HUES6 (cell line): ENCODE measurements at regions not wholly inside any gene's neighbourhood (a gene's known extent, or its start where the extent isn't known, plus 50 kb on each side); places are given as distances from the start of the nearest gene placed in this dataset.

Experiments
- H3K27ac ChIP-seq: 2 replicates; pipeline ENCODE4 v1.7.0; 2013; ENCODE audit warnings: low read depth, mild to moderate bottlenecking, low read length, inconsistent platforms
- H3K27me3 ChIP-seq: 2 replicates; pipeline ENCODE4 v1.6.1; 2013; ENCODE audit warnings: low read length; ENCODE audit not compliant: control insufficient read depth, insufficient read depth
- H3K36me3 ChIP-seq: 2 replicates; pipeline ENCODE4 v1.6.1; 2013; ENCODE audit warnings: low read length; ENCODE audit not compliant: control insufficient read depth, insufficient read depth
- H3K4me1 ChIP-seq: 2 replicates; pipeline ENCODE4 v1.6.1; 2013; ENCODE audit warnings: low read length; ENCODE audit not compliant: control insufficient read depth, insufficient read depth
- H3K4me3 ChIP-seq: 2 replicates; pipeline ENCODE4 v1.5.1; 2013; ENCODE audit warnings: low read depth, low read length
- H3K9ac ChIP-seq: one replicate; pipeline ENCODE4 v1.6.1; 2013; ENCODE audit warnings: mild to moderate bottlenecking, low read length
- H3K9me3 ChIP-seq: 2 replicates; pipeline ENCODE4 v1.6.1; 2013; ENCODE audit warnings: low read depth, low read length; ENCODE audit not compliant: control insufficient read depth, insufficient read depth

DNA sequence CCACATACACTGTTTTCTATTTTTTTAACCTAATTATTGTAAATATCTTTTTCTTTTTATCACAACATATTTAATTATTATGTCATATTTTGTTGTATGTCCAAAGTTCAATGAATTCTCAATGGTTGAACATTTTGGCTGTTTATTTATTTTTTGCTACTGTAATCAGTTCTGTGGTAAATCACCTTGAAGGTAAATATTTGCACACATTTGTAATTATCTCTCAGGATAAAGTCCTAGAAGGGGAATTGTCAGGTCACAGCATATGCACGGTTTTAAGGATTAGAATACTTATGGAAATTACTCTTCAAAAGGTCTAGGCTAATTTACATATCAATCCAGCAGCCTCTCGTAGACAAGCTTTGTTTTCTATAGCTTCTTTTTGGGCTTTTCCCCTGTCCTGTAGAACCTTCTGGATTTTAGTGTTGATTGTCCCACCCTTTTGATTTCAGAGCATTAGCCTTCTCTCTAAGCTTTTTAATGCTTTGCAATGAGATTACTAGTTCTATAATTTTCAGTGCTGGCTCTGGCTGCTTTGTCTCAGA lies 362.6 kb downstream of the KCNRG start:
- Histone ChIP-seq H3K4me1 (peaks cover 16% of the 10 kb centered on the region), H3K27ac (no peak overlapping the region), H3K9me3 (peaks cover 20% of the 10 kb centered on the region), H3K9ac (no peak overlapping the region), H3K4me3 (no peak overlapping the region), H3K27me3 (no peaks in the 10 kb centered on the region), H3K36me3 (no peaks in the 10 kb centered on the region)

DNA sequence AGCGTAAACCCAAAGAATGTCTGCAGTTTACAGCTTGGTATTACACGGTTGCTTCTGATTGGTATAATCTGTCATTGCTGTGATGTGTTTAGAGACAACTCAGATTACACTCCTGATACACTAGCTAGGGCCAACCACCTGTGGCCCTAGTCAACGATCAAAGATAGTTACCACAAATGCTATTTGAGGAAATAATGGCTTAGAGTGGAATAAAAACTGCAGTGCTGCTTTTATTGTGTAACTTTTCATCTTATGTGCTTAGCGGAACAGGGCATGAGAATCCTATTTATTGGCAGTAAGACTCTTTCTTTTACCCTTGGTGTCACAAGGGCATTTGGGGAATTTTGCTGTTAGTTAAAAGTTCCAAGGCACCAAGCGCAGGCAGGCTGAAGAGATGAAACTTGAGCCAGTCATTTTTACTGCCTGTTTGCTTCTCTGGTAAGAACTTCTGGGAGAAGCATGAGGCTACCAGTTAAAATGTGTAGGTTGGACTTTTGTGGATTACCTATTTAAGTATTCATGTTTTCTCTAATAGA lies 363.3 kb downstream of the KCNRG start:
- H3K4me3 ChIP-seq: no peak overlapping the region
- H3K9me3 ChIP-seq: peaks cover 20% of the 10 kb centered on the region
- H3K36me3 ChIP-seq: no peaks in the 10 kb centered on the region
- no peak overlapping the region for H3K9ac ChIP-seq
- no peaks in the 10 kb centered on the region for H3K27me3 ChIP-seq
- peaks cover 16% of the 10 kb centered on the region for H3K4me1 ChIP-seq
- no peak overlapping the region for H3K27ac ChIP-seq

DNA sequence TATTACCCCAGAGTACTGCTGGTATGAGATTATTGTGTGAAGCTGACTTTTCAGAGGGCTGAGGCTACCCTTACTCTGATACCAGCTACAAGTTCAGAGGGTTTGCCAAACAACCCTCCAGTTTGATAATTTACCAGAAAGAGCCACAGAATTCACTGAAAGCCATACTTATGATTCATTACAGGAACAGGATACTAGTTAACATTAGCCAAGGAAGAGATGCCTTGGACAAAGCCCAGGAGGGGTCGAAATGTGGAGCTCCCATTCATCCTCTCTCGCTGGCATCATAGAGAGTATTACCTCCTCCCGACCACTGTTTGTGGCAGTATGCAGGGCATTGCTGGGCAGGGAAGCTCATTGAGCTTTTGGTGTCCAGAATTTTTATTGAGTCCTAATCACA lies 364.3 kb downstream of the KCNRG start:
- Histone ChIP-seq H3K27ac (no peak overlapping the region), H3K4me1 (peaks cover 16% of the 10 kb centered on the region), H3K9ac (no peak overlapping the region), H3K36me3 (no peaks in the 10 kb centered on the region), H3K27me3 (no peaks in the 10 kb centered on the region), H3K4me3 (no peak overlapping the region), H3K9me3 (peaks cover 20% of the 10 kb centered on the region)

DNA sequence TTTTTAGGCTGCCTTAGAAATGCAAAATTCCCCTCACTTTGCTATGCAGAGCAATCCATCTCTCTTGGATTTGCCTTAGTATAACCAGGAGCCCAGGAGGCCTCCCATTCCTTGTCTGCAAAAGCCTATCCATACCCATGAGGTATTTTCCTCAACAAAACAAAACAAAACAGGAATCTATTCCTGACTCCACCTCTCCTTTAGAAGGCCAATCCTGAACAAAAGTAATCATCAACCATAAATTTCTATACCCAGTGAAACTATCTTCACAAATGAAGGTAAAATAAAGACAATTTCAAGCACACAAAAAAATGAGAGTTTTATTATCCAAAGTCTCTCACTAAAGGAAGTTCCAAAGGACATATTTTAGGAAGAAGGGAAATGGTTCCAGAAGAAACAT lies 365.7 kb downstream of the KCNRG start:
- Histone ChIP-seq H3K9ac (no peak overlapping the region), H3K4me1 (peaks cover 16% of the 10 kb centered on the region), H3K9me3 (peaks cover 20% of the 10 kb centered on the region), H3K27me3 (no peaks in the 10 kb centered on the region), H3K4me3 (no peak overlapping the region), H3K27ac (no peak overlapping the region), H3K36me3 (no peaks in the 10 kb centered on the region)

DNA sequence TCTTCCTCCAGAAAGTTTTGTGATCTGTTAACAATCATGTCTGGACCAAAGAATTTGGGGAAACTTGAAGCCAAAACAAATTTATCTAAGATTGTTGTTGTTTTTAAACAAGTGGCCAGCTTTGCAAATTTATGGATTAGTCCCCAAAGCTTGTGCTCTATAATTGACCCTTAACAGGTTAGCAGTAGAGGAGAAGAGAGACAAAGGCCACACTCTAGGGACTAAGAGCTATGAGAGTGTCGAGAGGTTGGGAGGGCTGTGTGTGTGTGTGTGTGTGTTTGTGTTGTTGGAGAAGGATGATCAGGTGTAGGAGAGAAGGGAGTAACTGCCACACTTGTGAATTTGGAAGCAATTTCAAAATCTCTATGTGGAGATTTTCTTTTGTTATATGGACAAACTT lies 367.3 kb downstream of the KCNRG start:
- no peaks in the 10 kb centered on the region for H3K27me3 ChIP-seq
- peaks cover 20% of the 10 kb centered on the region for H3K9me3 ChIP-seq
- H3K9ac ChIP-seq: no peak overlapping the region
- H3K4me3 ChIP-seq: no peak overlapping the region
- H3K4me1 ChIP-seq: peaks cover 25% of the 10 kb centered on the region
- no peaks in the 10 kb centered on the region for H3K36me3 ChIP-seq
- H3K27ac ChIP-seq: no peak overlapping the region

DNA sequence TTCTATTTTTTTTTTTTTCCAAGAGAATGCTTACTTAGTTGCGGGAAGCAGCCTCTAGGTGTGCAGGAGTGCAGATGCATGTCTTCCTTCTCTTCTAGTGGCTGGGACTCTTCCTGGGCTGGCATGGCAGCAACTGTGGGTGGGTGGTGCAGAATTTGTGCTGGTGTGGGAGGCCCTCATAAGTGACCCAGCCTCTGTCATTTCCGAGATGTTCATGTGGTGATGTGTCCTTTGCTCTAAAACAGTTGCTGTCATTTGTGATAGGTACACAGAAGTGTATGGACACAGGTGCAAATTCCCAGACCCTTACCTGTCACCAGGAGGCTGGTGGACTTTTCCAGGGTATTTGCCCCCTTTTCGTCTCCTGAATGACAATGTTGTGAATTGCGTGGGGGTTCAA lies 367.7 kb downstream of the KCNRG start:
- Histone ChIP-seq H3K9ac (no peak overlapping the region), H3K4me3 (no peak overlapping the region), H3K27ac (no peak overlapping the region), H3K4me1 (peaks cover 21% of the 10 kb centered on the region), H3K27me3 (no peaks in the 10 kb centered on the region), H3K36me3 (no peaks in the 10 kb centered on the region), H3K9me3 (peaks cover 20% of the 10 kb centered on the region)

DNA sequence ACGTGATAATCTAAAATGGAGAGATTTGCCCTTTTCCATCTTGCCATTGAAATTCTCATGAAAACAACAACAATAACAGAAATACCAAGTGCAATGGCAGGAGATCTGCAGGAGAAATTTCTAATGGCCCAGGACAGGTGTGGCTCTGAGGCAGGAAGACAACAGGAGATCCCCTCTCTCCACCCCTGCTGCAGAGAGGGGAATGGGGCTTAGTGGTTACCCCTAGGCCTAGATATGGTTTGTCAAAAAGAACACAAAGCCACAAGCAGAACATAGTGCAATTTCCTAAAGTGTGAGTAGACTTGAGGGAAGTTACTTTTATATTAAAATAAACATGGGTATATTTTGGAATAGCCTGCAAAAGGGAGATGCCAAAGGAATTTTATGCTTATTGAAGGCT lies 369.5 kb downstream of the KCNRG start:
- H3K27me3 ChIP-seq: no peaks in the 10 kb centered on the region
- H3K36me3 ChIP-seq: no peaks in the 10 kb centered on the region
- peaks cover 28% of the 10 kb centered on the region for H3K4me1 ChIP-seq
- H3K4me3 ChIP-seq: no peak overlapping the region
- H3K27ac ChIP-seq: no peak overlapping the region
- no peak overlapping the region for H3K9ac ChIP-seq
- H3K9me3 ChIP-seq: peaks cover 14% of the 10 kb centered on the region

DNA sequence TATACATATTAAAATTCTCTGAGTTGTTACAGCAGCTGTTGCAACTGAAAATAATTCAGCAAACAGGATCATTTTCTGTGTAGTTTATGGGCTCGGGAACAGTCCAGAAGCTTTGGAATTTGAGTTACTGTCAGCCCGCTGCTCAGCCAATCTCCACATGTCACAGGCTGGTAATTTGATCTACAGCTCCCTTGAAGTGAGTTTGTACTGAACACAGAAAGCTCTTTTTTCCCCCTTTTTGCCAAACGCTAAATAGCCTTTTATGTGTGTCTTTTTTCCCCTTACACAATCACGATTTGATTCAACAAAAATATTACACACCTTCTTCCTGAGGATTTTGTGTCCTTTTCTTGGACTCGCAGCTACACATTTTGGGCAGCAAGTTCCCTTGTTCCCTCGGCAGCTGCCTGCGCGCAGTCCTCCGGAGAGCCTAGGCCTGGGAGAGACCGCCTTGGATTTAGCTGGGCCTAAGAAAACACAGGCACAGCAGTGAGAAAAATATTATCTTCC lies 371.4 kb downstream of the KCNRG start:
- H3K9ac ChIP-seq: no peak overlapping the region
- peaks cover 39% of the 10 kb centered on the region for H3K4me1 ChIP-seq
- no peaks in the 10 kb centered on the region for H3K27me3 ChIP-seq
- H3K36me3 ChIP-seq: no peaks in the 10 kb centered on the region
- no peak overlapping the region for H3K27ac ChIP-seq
- peak overlapping the region; percentile 3; the same call in 1 of the 2 replicates for H3K4me3 ChIP-seq
- H3K9me3 ChIP-seq: peaks cover 3% of the 10 kb centered on the region

DNA sequence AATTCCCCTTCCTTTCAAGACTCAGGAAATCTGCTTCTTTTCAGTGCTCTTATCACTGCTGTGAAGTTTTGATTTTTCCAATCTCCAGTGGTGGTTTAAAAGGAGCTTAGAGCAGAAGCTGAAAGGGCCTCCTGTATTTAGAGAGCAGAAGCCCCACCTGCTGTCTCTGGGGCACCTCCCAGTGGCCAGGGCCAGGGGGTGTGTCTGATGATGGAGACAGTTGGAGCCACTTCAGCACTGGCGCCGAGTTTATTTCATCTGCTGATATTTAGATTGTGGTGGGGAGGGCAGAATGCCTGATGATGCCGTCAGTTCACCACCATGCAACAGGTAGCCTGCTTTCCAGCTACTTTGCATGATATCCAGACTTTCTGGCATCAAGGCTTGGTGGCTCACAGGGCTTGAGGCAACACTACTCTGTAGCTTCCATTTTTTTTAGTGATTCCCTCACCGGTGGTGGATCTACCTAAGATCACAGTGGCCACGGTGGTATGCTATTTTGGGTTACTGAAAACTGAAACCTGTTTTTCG lies 371.9 kb downstream of the KCNRG start:
- Histone ChIP-seq H3K27ac (no peak overlapping the region), H3K9me3 (no peaks in the 10 kb centered on the region; the same call in 1 of the 2 replicates), H3K4me1 (peaks cover 39% of the 10 kb centered on the region), H3K9ac (no peak overlapping the region), H3K27me3 (no peaks in the 10 kb centered on the region), H3K36me3 (no peaks in the 10 kb centered on the region), H3K4me3 (peak overlapping the region; percentile 3; the same call in 1 of the 2 replicates)

DNA sequence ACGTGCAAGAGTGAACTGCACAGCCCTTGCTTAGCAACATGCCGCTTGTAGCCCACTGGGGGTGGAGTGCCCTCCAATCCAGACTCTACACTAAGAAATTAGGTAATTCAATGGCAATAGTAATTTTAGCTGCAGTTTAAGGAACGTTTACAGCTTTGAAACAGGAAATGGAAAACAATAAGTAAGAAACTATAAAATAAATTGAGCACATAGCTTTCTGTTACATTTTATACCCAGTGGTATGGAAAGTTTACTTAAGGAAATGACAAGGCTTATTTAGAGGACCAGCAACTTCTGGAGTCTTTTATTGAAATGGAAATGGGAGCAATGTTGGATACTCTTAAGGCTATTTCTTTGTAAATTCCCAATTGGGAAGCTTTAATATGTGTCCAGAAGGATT lies 373.2 kb downstream of the KCNRG start:
- Histone ChIP-seq H3K9ac (no peak overlapping the region), H3K27me3 (no peaks in the 10 kb centered on the region), H3K4me1 (peaks cover 39% of the 10 kb centered on the region), H3K27ac (no peak overlapping the region), H3K4me3 (no peak overlapping the region), H3K36me3 (no peaks in the 10 kb centered on the region), H3K9me3 (no peaks in the 10 kb centered on the region)

DNA sequence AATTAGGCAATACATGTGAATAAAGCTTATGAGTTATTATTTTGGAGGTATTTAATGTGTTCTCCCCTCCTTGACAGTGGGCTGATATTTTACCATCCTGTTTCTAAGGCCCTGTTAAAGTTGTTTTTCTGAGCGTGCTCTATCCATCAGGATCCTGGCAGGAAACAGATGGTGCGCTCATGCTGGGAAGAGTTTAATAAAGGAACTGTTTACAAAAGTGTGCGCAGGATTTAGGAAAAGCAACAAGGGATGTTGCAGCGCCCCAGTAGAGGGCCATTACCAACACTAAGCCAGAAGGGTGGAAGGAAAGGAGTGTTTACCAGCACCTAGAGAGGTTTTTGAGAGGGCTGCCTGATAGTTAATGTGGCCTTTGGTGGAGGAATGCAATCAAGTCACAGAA lies 374.5 kb downstream of the KCNRG start:
- Histone ChIP-seq H3K27ac (no peak overlapping the region), H3K9ac (no peak overlapping the region), H3K4me1 (peaks cover 39% of the 10 kb centered on the region), H3K36me3 (no peaks in the 10 kb centered on the region), H3K27me3 (no peaks in the 10 kb centered on the region), H3K4me3 (no peak overlapping the region), H3K9me3 (no peaks in the 10 kb centered on the region)
